ENCODE measurements at regions not wholly inside any gene's neighbourhood (a gene's known extent, or its start where the extent isn't known, plus 50 kb on each side); places are given as distances from the start of the nearest gene placed in this dataset.
"Not testable (repeated sequence)": the region's sequence is repeated elsewhere in the genome, so short reads cannot be mapped to it uniquely, and the experiment has no call there.

GRCh38 chr10:90107581-90107980 is 406.2 kb downstream of the KIF20B start:
- TF ChIP-seq CTCF, POLR2A (IDR thresholded peaks at IDR 0.05): not testable (repeated sequence)
